Activated B cell treated with CpG ODN at 0.5 μM for 24 hours (primary cell): ENCODE measurements at regions not wholly inside any gene's neighbourhood (a gene's known extent, or its start where the extent isn't known, plus 50 kb on each side); places are given as distances from the start of the nearest gene placed in this dataset.

Experiments
- ATAC-seq: fragments of 200-7000 bp; cut with Tn5 transposase; one replicate; pipeline ENCODE4 v1.10.0; 2021; ENCODE audit warnings: low read depth, mild to moderate bottlenecking, moderate library complexity
- CTCF ChIA-PET: fragments of 350-600 bp; sonication (Branson Sonifier 250); formaldehyde crosslinking; loops from one replicate; lab custom pipeline; 2021; ENCODE audit warnings: antibody characterized with exemption; lab: Charles Lee
- POLR2A ChIA-PET: fragments of 350-600 bp; sonication (Branson Sonifier 250); formaldehyde crosslinking; loops from one replicate; lab custom pipeline; 2021; ENCODE audit warnings: antibody characterized with exemption; lab: Charles Lee
- DNase-seq: peaks from one replicate; pipeline ENCODE4 v3.0.0; 2022
- H3K27ac Mint-ChIP-seq: one replicate; pipeline ENCODE4 v1.8.0; 2020; ENCODE audit warnings: mixed read lengths
- H3K27me3 Mint-ChIP-seq: one replicate; pipeline ENCODE4 v1.8.0; 2021; ENCODE audit warnings: mixed read lengths
- H3K36me3 Mint-ChIP-seq: one replicate; pipeline ENCODE4 v1.8.0; 2021; ENCODE audit warnings: low read depth, mixed read lengths
- H3K4me1 Mint-ChIP-seq: one replicate; pipeline ENCODE4 v1.8.0; 2021; ENCODE audit warnings: mixed read lengths
- H3K4me3 Mint-ChIP-seq: one replicate; pipeline ENCODE4 v1.8.0; 2020; ENCODE audit warnings: mild to moderate bottlenecking, mixed read lengths
- H3K9me3 Mint-ChIP-seq: one replicate; pipeline ENCODE4 v1.8.0; 2020; ENCODE audit warnings: mixed read lengths
- intact Hi-C: fragments of 100-400 bp; cut with micrococcal nuclease; formaldehyde crosslinking; loops from one replicate; pipeline ENCODE4 v1.15.1; 2024
- TF ChIP-seq, protein P1 (sequence below): fragments of 200-600 bp; IDR thresholded peaks from one replicate; pipeline ENCODE4 v1.8.0; 2022; ENCODE audit warnings: antibody characterized with exemption, mild to moderate bottlenecking

DNA sequence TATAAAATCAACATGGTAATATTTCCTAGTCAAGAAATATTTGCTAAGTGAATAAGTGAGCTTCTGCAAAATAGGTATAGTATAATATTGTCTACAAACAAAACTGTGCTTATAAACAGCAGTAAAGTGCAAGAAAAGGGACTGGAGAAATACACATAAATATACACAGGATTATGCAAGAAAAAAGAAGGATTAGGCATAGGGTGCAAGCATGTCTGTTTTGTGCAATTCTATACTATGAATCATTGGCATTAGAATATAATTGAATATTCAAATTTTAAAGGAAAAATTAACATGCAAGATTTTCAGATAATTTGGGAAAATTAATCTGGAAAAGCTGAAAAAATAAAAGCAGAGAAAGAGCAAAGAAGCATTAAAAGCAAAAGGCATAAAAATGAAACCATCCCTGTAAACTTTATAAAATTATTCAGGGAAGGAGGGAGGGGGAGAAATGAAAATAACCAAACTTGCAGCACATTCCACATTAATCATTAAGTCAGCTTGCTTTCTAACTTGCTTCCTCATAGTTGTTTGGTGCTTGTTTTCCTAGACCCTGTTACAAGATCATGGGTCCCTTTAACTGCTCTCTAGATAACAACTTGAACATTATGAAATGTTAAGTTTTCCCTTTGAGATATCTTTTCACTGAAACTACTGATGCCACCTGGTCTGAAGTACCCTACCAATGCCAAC, 147.4 kb upstream of the STAC start:
- ChIA-PET CTCF (no interaction called here), POLR2A (no interaction called here)
- DNase-seq (no peak), ATAC-seq (no peak)
- TF ChIP-seq, protein P1, sequence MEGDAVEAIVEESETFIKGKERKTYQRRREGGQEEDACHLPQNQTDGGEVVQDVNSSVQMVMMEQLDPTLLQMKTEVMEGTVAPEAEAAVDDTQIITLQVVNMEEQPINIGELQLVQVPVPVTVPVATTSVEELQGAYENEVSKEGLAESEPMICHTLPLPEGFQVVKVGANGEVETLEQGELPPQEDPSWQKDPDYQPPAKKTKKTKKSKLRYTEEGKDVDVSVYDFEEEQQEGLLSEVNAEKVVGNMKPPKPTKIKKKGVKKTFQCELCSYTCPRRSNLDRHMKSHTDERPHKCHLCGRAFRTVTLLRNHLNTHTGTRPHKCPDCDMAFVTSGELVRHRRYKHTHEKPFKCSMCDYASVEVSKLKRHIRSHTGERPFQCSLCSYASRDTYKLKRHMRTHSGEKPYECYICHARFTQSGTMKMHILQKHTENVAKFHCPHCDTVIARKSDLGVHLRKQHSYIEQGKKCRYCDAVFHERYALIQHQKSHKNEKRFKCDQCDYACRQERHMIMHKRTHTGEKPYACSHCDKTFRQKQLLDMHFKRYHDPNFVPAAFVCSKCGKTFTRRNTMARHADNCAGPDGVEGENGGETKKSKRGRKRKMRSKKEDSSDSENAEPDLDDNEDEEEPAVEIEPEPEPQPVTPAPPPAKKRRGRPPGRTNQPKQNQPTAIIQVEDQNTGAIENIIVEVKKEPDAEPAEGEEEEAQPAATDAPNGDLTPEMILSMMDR: no peak
- intact Hi-C loops: no loop called here
- no peaks in the 10 kb centered on the region for H3K27me3 Mint-ChIP-seq
- H3K4me3 Mint-ChIP-seq: no peak overlapping the region
- no peak overlapping the region for H3K27ac Mint-ChIP-seq
- no peaks in the 10 kb centered on the region for H3K4me1 Mint-ChIP-seq
- no peaks in the 10 kb centered on the region for H3K36me3 Mint-ChIP-seq
- peaks cover 13% of the 10 kb centered on the region for H3K9me3 Mint-ChIP-seq

DNA sequence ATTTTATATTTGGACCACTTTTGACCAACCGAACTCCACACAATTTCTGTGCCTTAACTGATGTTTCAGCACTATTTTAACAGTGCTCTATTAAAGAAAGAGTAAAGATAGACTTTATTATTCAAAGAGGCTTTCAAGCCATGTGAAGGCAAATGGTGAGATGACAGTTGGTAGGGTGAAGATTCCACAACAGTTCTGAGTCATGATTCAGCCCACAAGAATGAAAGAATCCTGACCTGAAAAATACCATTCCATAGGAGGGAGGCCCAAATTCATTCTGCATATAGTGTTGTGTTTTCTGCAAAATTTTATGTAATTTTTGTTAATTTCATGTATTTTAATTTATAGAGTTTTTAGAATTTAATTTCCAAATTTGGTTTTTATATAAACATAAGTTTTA, 135.6 kb upstream of the STAC start:
- no peak overlapping the region for H3K4me3 Mint-ChIP-seq
- H3K27ac Mint-ChIP-seq: no peak overlapping the region
- DNase-seq (no peak), ATAC-seq (no peak)
- intact Hi-C loops: no loop called here
- no peaks in the 10 kb centered on the region for H3K36me3 Mint-ChIP-seq
- no peaks in the 10 kb centered on the region for H3K27me3 Mint-ChIP-seq
- POLR2A ChIA-PET: no interaction called here
- CTCF ChIA-PET: no interaction called here
- H3K9me3 Mint-ChIP-seq: no peaks in the 10 kb centered on the region
- TF ChIP-seq, protein P1: no peak
- H3K4me1 Mint-ChIP-seq: no peaks in the 10 kb centered on the region

DNA sequence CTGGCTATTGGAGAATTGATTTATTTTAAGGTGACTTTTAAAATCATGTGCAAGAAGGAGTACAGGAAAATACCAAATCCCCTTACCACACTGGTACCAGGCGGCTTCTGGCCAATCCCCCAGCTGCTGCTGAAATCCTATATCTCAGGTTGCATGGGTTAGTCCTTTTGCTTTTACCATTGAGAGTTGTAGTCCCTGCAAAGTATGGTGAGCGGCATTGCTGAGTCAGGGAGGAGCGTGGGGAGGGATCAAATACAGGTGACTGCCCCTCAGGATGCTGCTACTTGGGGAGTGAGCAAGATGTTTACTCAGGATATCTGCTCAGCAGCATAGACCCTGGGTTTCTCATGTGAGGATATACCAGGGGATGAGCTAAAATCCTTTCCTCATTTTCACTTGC, 131.9 kb upstream of the STAC start:
- no peak overlapping the region for H3K27ac Mint-ChIP-seq
- H3K36me3 Mint-ChIP-seq: no peaks in the 10 kb centered on the region
- DNase-seq (no peak), ATAC-seq (no peak)
- H3K27me3 Mint-ChIP-seq: no peaks in the 10 kb centered on the region
- ChIA-PET CTCF (no interaction called here), POLR2A (no interaction called here)
- H3K4me1 Mint-ChIP-seq: no peaks in the 10 kb centered on the region
- H3K4me3 Mint-ChIP-seq: no peak overlapping the region
- intact Hi-C loops: no loop called here
- H3K9me3 Mint-ChIP-seq: peaks cover 6% of the 10 kb centered on the region
- TF ChIP-seq, protein P1: no peak

DNA sequence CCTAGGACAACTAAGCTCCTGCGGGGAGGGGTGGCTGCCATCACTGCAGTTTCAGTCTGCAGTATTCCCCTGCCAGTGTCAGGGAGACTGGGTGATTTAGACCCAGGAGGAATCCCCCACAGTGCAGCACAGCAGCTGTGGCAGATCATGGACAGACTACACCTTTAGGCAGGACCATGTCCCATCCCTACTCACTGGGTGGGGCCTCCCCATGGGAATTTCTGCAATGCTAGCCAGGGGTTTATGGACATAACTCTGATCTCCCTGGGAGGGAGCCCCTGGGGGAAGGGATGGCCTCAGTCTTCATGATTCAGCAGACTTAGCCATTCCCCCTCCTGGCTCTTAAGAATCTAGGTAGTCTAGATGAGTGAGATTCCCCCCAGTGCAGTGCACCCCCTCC, 130.1 kb upstream of the STAC start:
- Mint-ChIP-seq H3K4me1 (no peaks in the 10 kb centered on the region), H3K36me3 (no peaks in the 10 kb centered on the region), H3K9me3 (peaks cover 8% of the 10 kb centered on the region), H3K27me3 (no peaks in the 10 kb centered on the region), H3K4me3 (no peak overlapping the region), H3K27ac (no peak overlapping the region)
- CTCF ChIA-PET: no interaction called here
- intact Hi-C loops: no loop called here
- POLR2A ChIA-PET: no interaction called here
- DNase-seq (no peak), ATAC-seq (no peak)
- TF ChIP-seq, protein P1: no peak

DNA sequence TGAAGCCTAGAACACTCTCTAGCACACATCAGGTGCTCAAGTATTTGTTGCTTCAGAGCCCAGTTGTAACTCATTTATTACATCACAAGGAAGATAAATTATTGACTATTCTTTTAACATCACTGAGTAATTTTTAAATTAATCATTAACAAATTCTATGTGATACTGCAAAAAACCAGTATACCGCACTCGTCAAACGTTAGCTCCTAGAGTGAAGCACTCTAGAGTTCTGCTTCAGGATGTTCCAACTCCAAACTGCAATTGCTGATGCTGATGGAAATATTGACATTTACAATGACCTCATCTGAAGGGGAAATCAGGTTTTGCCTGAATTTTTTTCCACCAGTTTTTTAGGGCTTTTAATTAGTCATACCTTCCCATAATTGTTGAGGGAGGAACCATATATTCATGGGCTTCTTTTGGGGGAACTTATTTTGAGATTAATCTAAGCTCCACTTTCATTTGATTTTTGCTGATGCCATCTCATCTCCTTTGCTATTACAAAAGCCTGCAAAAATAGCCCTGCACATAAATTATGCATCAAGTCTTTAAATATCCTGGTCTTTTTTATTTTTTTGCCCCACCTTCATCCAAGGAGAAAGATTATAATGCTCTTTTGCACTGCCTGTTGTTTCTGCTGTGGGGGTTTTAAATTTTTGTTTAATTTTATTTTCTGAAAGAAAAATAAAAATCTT, 123.0 kb upstream of the STAC start:
- DNase-seq: no peak
- intact Hi-C loops: no loop called here
- Mint-ChIP-seq H3K4me3 (no peak overlapping the region), H3K9me3 (peaks cover 11% of the 10 kb centered on the region), H3K4me1 (no peaks in the 10 kb centered on the region), H3K36me3 (no peaks in the 10 kb centered on the region), H3K27ac (no peak overlapping the region), H3K27me3 (no peaks in the 10 kb centered on the region)
- TF ChIP-seq, protein P1: no peak
- ChIA-PET CTCF (no interaction called here), POLR2A (no interaction called here)
- ATAC-seq: no peak
